ENCODE measurements at regions not wholly inside any gene's neighbourhood (a gene's known extent, or its start where the extent isn't known, plus 50 kb on each side); places are given as distances from the start of the nearest gene placed in this dataset.

DNA sequence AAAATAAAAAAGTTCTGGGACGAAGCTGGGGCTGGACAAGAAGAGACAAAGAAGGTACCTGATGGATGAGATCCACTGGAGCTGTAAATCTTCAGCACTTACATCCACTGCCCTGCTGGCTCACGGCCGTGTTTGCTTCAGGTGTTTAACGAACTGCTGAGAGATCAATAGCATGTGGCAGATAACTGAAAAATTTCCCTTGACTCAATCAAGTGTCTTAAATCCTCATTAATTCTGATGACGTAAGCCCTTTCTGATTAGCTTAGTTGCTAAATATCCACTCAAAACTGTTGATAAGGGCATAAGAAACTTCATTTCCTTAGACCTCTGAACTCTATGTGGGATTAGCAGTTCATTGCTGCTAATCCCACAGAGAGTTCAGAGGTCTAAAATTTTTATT is 354.2 kb upstream of the HS3ST1 start:
- no peaks in the 10 kb centered on the region for H3K4me1 ChIP-seq (ENCODE audit: control insufficient read depth, extremely low read depth, insufficient read depth, low read length)
- H3K27ac ChIP-seq (ENCODE audit: control insufficient read depth, insufficient read depth, low read length): no peak overlapping the region
- no peaks in the 10 kb centered on the region for H3K9me1 ChIP-seq (ENCODE audit: control insufficient read depth, extremely low read depth, insufficient read depth, low read length)
- no peak overlapping the region for H3K9ac ChIP-seq (ENCODE audit: control insufficient read depth, extremely low read depth, insufficient read depth, low read length)
- no peak for DNase-seq (ENCODE audit: low read depth, low spot score)
- no peak overlapping the region for H2AFZ ChIP-seq (ENCODE audit: control insufficient read depth, low read length)
- no peaks in the 10 kb centered on the region for H3K79me2 ChIP-seq (ENCODE audit: control insufficient read depth, insufficient read depth, low read length)
- dilution Hi-C loops (cut with MboI; ENCODE audit: extremely low pct_ligation_motif_present, low sequenced_read_pairs): no loop called here
- no peaks in the 10 kb centered on the region for H3K27me3 ChIP-seq (ENCODE audit: control insufficient read depth, extremely low read depth, insufficient read depth, low read length)
- H3K4me2 ChIP-seq (ENCODE audit: control insufficient read depth, extremely low read depth, insufficient read depth, low read depth, low read length): no peak overlapping the region
- no peak for FAIRE-seq
- H4K20me1 ChIP-seq (ENCODE audit: control insufficient read depth, extremely low read depth, insufficient read depth, low read length): no peaks in the 10 kb centered on the region
- no peak overlapping the region for H3K4me3 ChIP-seq (ENCODE audit: control insufficient read depth in 2 of 3, extremely low read depth in 1 of 3, insufficient read depth in 2 of 3, low read depth in 1 of 3, low read length in 3 of 3)
- no peak for TF ChIP-seq EZH2 (IDR thresholded peaks at IDR 0.05; ENCODE audit: low read length)
- TF ChIP-seq, protein P1, sequence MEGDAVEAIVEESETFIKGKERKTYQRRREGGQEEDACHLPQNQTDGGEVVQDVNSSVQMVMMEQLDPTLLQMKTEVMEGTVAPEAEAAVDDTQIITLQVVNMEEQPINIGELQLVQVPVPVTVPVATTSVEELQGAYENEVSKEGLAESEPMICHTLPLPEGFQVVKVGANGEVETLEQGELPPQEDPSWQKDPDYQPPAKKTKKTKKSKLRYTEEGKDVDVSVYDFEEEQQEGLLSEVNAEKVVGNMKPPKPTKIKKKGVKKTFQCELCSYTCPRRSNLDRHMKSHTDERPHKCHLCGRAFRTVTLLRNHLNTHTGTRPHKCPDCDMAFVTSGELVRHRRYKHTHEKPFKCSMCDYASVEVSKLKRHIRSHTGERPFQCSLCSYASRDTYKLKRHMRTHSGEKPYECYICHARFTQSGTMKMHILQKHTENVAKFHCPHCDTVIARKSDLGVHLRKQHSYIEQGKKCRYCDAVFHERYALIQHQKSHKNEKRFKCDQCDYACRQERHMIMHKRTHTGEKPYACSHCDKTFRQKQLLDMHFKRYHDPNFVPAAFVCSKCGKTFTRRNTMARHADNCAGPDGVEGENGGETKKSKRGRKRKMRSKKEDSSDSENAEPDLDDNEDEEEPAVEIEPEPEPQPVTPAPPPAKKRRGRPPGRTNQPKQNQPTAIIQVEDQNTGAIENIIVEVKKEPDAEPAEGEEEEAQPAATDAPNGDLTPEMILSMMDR (optimal IDR thresholded peaks at IDR 0.05 in 1 of 3, IDR thresholded peaks at IDR 0.05 in 1 of 3, conservative IDR thresholded peaks at IDR 0.05 in 1 of 3; ENCODE audit: extremely low read depth in 1 of 3, insufficient read depth in 2 of 3, low read length in 3 of 3): no peak
- no peaks in the 10 kb centered on the region for H3K36me3 ChIP-seq (ENCODE audit: control insufficient read depth in 2 of 2, extremely low read depth in 1 of 2, insufficient read depth in 2 of 2, low read length in 2 of 2)
- H3K9me3 ChIP-seq (ENCODE audit: control insufficient read depth, low read depth, low read length): no peaks in the 10 kb centered on the region

DNA sequence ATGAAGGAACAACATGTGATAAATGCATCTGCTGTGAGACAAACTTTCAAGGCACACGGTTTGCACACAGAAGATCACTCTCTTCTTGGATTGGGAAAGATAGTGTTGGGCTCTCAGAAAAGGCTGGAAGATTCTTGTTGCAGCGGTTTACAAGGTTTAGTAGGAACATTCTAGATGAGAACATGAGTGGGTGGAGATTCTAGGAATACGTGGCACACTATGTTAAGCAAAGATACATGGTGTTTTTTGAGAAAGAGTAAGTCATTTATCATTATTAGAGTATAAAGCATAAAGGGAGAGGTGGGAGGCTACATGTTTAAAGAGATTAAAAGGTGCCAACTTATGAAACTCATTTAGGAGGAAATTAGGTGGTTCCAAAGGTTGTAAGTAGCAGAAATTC is 348.8 kb upstream of the HS3ST1 start:
- no peaks in the 10 kb centered on the region for H3K27me3 ChIP-seq (ENCODE audit: control insufficient read depth, extremely low read depth, insufficient read depth, low read length)
- dilution Hi-C loops (cut with MboI; ENCODE audit: extremely low pct_ligation_motif_present, low sequenced_read_pairs): no loop called here
- TF ChIP-seq EZH2 (IDR thresholded peaks at IDR 0.05; ENCODE audit: low read length): no peak
- TF ChIP-seq, protein P1 (optimal IDR thresholded peaks at IDR 0.05 in 1 of 3, IDR thresholded peaks at IDR 0.05 in 1 of 3, conservative IDR thresholded peaks at IDR 0.05 in 1 of 3; ENCODE audit: extremely low read depth in 1 of 3, insufficient read depth in 2 of 3, low read length in 3 of 3): no peak
- DNase-seq (ENCODE audit: low read depth, low spot score) (no peak), FAIRE-seq (no peak)
- H3K79me2 ChIP-seq (ENCODE audit: control insufficient read depth, insufficient read depth, low read length): no peaks in the 10 kb centered on the region
- H2AFZ ChIP-seq (ENCODE audit: control insufficient read depth, low read length): no peak overlapping the region
- no peaks in the 10 kb centered on the region for H3K4me1 ChIP-seq (ENCODE audit: control insufficient read depth, extremely low read depth, insufficient read depth, low read length)
- H3K36me3 ChIP-seq (ENCODE audit: control insufficient read depth in 2 of 2, extremely low read depth in 1 of 2, insufficient read depth in 2 of 2, low read length in 2 of 2): no peaks in the 10 kb centered on the region
- no peak overlapping the region for H3K4me2 ChIP-seq (ENCODE audit: control insufficient read depth, extremely low read depth, insufficient read depth, low read depth, low read length)
- no peak overlapping the region for H3K27ac ChIP-seq (ENCODE audit: control insufficient read depth, insufficient read depth, low read length)
- no peaks in the 10 kb centered on the region for H4K20me1 ChIP-seq (ENCODE audit: control insufficient read depth, extremely low read depth, insufficient read depth, low read length)
- no peak overlapping the region for H3K4me3 ChIP-seq (ENCODE audit: control insufficient read depth in 2 of 3, extremely low read depth in 1 of 3, insufficient read depth in 2 of 3, low read depth in 1 of 3, low read length in 3 of 3)
- no peak overlapping the region for H3K9ac ChIP-seq (ENCODE audit: control insufficient read depth, extremely low read depth, insufficient read depth, low read length)
- H3K9me3 ChIP-seq (ENCODE audit: control insufficient read depth, low read depth, low read length): no peaks in the 10 kb centered on the region
- H3K9me1 ChIP-seq (ENCODE audit: control insufficient read depth, extremely low read depth, insufficient read depth, low read length): no peaks in the 10 kb centered on the region

All from keratinocyte (primary cell).